ENCODE measurements at regions not wholly inside any gene's neighbourhood (a gene's known extent, or its start where the extent isn't known, plus 50 kb on each side); places are given as distances from the start of the nearest gene placed in this dataset.

- DNase-seq (ENCODE audit: low read depth in 1 of 2, low spot score in 1 of 2): no peak
- TF ChIP-seq SPI1 (IDR thresholded peaks at IDR 0.05; ENCODE audit: borderline replicate concordance, low read depth) (no peak), CTCF (IDR thresholded peaks at IDR 0.05; ENCODE audit: insufficient read depth, low read length) (no peak), GABPA (IDR thresholded peaks at IDR 0.05; ENCODE audit: low read depth) (no peak), POLR2AphosphoS5 (IDR thresholded peaks at IDR 0.05; ENCODE audit: low read depth) (no peak)
- TF ChIP-seq, protein P1, sequence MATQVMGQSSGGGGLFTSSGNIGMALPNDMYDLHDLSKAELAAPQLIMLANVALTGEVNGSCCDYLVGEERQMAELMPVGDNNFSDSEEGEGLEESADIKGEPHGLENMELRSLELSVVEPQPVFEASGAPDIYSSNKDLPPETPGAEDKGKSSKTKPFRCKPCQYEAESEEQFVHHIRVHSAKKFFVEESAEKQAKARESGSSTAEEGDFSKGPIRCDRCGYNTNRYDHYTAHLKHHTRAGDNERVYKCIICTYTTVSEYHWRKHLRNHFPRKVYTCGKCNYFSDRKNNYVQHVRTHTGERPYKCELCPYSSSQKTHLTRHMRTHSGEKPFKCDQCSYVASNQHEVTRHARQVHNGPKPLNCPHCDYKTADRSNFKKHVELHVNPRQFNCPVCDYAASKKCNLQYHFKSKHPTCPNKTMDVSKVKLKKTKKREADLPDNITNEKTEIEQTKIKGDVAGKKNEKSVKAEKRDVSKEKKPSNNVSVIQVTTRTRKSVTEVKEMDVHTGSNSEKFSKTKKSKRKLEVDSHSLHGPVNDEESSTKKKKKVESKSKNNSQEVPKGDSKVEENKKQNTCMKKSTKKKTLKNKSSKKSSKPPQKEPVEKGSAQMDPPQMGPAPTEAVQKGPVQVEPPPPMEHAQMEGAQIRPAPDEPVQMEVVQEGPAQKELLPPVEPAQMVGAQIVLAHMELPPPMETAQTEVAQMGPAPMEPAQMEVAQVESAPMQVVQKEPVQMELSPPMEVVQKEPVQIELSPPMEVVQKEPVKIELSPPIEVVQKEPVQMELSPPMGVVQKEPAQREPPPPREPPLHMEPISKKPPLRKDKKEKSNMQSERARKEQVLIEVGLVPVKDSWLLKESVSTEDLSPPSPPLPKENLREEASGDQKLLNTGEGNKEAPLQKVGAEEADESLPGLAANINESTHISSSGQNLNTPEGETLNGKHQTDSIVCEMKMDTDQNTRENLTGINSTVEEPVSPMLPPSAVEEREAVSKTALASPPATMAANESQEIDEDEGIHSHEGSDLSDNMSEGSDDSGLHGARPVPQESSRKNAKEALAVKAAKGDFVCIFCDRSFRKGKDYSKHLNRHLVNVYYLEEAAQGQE (IDR thresholded peaks at IDR 0.05; ENCODE audit: insufficient replicate concordance, low read depth): no peak
- H3K27ac ChIP-seq (replicated peaks): no peak overlapping the region
- no peak overlapping the region for H3K4me3 ChIP-seq (replicated peaks; ENCODE audit: insufficient read depth, low read length)
- no peaks in the 10 kb centered on the region for H3K27me3 ChIP-seq (ENCODE audit: insufficient read depth, poor library complexity, severe bottlenecking)
Measured at GRCh38 chr1:232473900-232474299, 156.0 kb downstream of the SIPA1L2 start.

DNA sequence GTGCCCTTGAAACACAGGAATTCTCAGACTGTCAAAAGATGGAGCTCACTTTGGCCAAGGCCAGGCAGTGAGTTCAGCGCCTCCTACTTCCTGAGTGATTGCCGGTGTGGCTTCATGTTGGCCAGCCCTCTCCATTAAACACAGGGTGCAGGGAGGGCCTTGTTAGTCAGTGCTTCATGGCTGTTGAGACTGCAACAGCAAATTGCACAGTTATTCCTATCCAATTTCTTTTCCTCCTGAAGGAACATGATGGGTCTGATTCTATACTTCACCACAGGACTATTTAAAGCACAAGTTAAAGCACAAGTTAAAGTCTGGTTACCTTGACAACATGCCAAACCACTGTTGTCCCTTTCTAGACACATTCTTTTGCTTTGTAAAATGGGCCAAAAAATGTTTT, 156.6 kb downstream of the SIPA1L2 start:
- Histone ChIP-seq H3K27me3 (ENCODE audit: insufficient read depth, poor library complexity, severe bottlenecking) (no peaks in the 10 kb centered on the region), H3K27ac (replicated peaks) (no peak overlapping the region), H3K4me3 (replicated peaks; ENCODE audit: insufficient read depth, low read length) (no peak overlapping the region)
- no peak for DNase-seq (ENCODE audit: low read depth in 1 of 2, low spot score in 1 of 2)
- no peak for TF ChIP-seq CTCF (IDR thresholded peaks at IDR 0.05; ENCODE audit: insufficient read depth, low read length)
- no peak for TF ChIP-seq SPI1 (IDR thresholded peaks at IDR 0.05; ENCODE audit: borderline replicate concordance, low read depth)
- TF ChIP-seq, protein P1 (IDR thresholded peaks at IDR 0.05; ENCODE audit: insufficient replicate concordance, low read depth): no peak
- TF ChIP-seq POLR2AphosphoS5 (IDR thresholded peaks at IDR 0.05; ENCODE audit: low read depth): no peak
- no peak for TF ChIP-seq GABPA (IDR thresholded peaks at IDR 0.05; ENCODE audit: low read depth)

DNA sequence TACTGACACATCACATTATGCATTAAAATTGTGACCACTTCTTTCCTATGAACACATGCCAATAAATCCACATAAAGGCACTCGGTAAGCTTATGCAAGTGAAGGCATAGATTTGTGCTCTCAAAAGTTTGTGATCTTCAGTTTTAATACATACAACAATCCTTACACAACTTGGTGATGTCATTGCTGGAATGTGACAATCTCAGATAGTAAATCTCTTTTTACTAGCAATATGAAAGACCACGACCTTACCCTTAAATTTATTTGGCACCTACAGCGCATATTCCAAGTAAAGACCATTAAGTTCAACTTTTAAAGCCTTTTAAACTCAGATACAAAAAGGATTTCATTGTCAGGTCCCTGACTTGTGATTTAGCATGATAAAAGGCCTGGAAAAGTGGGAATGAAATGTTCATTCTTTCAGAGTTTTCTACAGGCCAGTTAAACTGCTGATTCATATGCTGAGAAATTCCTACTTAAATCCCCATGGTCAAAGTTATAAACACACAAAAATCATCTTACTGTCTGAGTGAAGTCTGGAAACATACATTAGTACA, 157.4 kb downstream of the SIPA1L2 start:
- no peak overlapping the region for H3K4me3 ChIP-seq (replicated peaks; ENCODE audit: insufficient read depth, low read length)
- H3K27me3 ChIP-seq (ENCODE audit: insufficient read depth, poor library complexity, severe bottlenecking): no peaks in the 10 kb centered on the region
- no peak overlapping the region for H3K27ac ChIP-seq (replicated peaks)
- no peak for TF ChIP-seq GABPA (IDR thresholded peaks at IDR 0.05; ENCODE audit: low read depth)
- no peak for TF ChIP-seq POLR2AphosphoS5 (IDR thresholded peaks at IDR 0.05; ENCODE audit: low read depth)
- TF ChIP-seq CTCF (IDR thresholded peaks at IDR 0.05; ENCODE audit: insufficient read depth, low read length): no peak
- TF ChIP-seq, protein P1 (IDR thresholded peaks at IDR 0.05; ENCODE audit: insufficient replicate concordance, low read depth): no peak
- no peak for TF ChIP-seq SPI1 (IDR thresholded peaks at IDR 0.05; ENCODE audit: borderline replicate concordance, low read depth)
- DNase-seq (ENCODE audit: low read depth in 1 of 2, low spot score in 1 of 2): no peak
